ENCODE measurements at regions not wholly inside any gene's neighbourhood (a gene's known extent, or its start where the extent isn't known, plus 50 kb on each side); places are given as distances from the start of the nearest gene placed in this dataset.
"Not testable (repeated sequence)": the region's sequence is repeated elsewhere in the genome, so short reads cannot be mapped to it uniquely, and the experiment has no call there.

GRCh38 chr9:115850548-115851304 lies 302.9 kb upstream of the PAPPA start:
- peak; percentile 28 for DNase-seq (ENCODE audit: low read depth)

GRCh38 chr9:115855458-115856133 lies 298.0 kb upstream of the PAPPA start:
- DNase-seq (ENCODE audit: low read depth): no peak
- no peak for TF ChIP-seq CTCF (IDR thresholded peaks at IDR 0.05; ENCODE audit: control insufficient read depth, insufficient read depth, low read depth, low read length, missing control alignments)
- no peak overlapping the region for H3K4me3 ChIP-seq (ENCODE audit: control insufficient read depth, low read depth, low read length)

More at GRCh38 chr9:115850548-115851304, 302.9 kb upstream of the PAPPA start:
- H3K4me3 ChIP-seq (ENCODE audit: control insufficient read depth, low read depth, low read length): no peak overlapping the region
- no peak for TF ChIP-seq CTCF (IDR thresholded peaks at IDR 0.05; ENCODE audit: control insufficient read depth, insufficient read depth, low read depth, low read length, missing control alignments)

GRCh38 chr9:115858421-115858820 lies 295.2 kb upstream of the PAPPA start:
- DNase-seq (ENCODE audit: low read depth): not testable (repeated sequence)

GRCh38 chr9:115862021-115862420 lies 291.6 kb upstream of the PAPPA start:
- no peak for TF ChIP-seq CTCF (IDR thresholded peaks at IDR 0.05; ENCODE audit: control insufficient read depth, insufficient read depth, low read depth, low read length, missing control alignments)
- no peak for DNase-seq (ENCODE audit: low read depth)
- H3K4me3 ChIP-seq (ENCODE audit: control insufficient read depth, low read depth, low read length): no peak overlapping the region

More at GRCh38 chr9:115858421-115858820, 295.2 kb upstream of the PAPPA start:
- not testable (repeated sequence) for H3K4me3 ChIP-seq (ENCODE audit: control insufficient read depth, low read depth, low read length)

- no peak for TF ChIP-seq CTCF (IDR thresholded peaks at IDR 0.05; ENCODE audit: control insufficient read depth, insufficient read depth, low read depth, low read length, missing control alignments)
- no peak for DNase-seq (ENCODE audit: low read depth)
Observed at GRCh38 chr9:115864581-115864980, 289.0 kb upstream of the PAPPA start.

GRCh38 chr9:115867326-115867725 lies 286.3 kb upstream of the PAPPA start:
- H3K4me3 ChIP-seq (ENCODE audit: control insufficient read depth, low read depth, low read length): no peak overlapping the region
- TF ChIP-seq CTCF (IDR thresholded peaks at IDR 0.05; ENCODE audit: control insufficient read depth, insufficient read depth, low read depth, low read length, missing control alignments): no peak
- DNase-seq (ENCODE audit: low read depth): no peak

More at GRCh38 chr9:115864581-115864980, 289.0 kb upstream of the PAPPA start:
- H3K4me3 ChIP-seq (ENCODE audit: control insufficient read depth, low read depth, low read length): no peak overlapping the region

- no peak overlapping the region for H3K4me3 ChIP-seq (ENCODE audit: control insufficient read depth, low read depth, low read length)
- no peak for DNase-seq (ENCODE audit: low read depth)
- no peak for TF ChIP-seq CTCF (IDR thresholded peaks at IDR 0.05; ENCODE audit: control insufficient read depth, insufficient read depth, low read depth, low read length, missing control alignments)
Observed at GRCh38 chr9:115877852-115878438, 275.6 kb upstream of the PAPPA start.

All from AG09309 (cell line).